Nephron (organoid): ENCODE measurements at regions not wholly inside any gene's neighbourhood (a gene's known extent, or its start where the extent isn't known, plus 50 kb on each side); places are given as distances from the start of the nearest gene placed in this dataset.
"Not testable (repeated sequence)": the region's sequence is repeated elsewhere in the genome, so short reads cannot be mapped to it uniquely, and the experiment has no call there.

Experiments used
- H3K27ac Mint-ChIP-seq, 3 experiments: 2 replicates each; pipeline ENCODE4 v1.8.0; 2020; ENCODE audit warnings: mixed read lengths in 3 of 3, mild to moderate bottlenecking in 2 of 3, moderate library complexity in 1 of 3
- H3K27me3 Mint-ChIP-seq: 2 replicates; pipeline ENCODE4 v1.8.0; 2021; ENCODE audit warnings: low read depth, mild to moderate bottlenecking, moderate library complexity, mixed read lengths
- H3K36me3 Mint-ChIP-seq: 2 replicates; pipeline ENCODE4 v1.8.0; 2020; ENCODE audit warnings: low read depth, mixed read lengths
- H3K4me1 Mint-ChIP-seq: 2 replicates; pipeline ENCODE4 v1.8.0; 2020; ENCODE audit warnings: mixed read lengths
- H3K4me3 Mint-ChIP-seq, 3 experiments: 2 replicates each; pipeline ENCODE4 v1.8.0; 2020; ENCODE audit warnings: mild to moderate bottlenecking in 3 of 3, mixed read lengths in 3 of 3, moderate library complexity in 2 of 3
- H3K9me3 Mint-ChIP-seq: 2 replicates; pipeline ENCODE4 v1.8.0; 2020; ENCODE audit warnings: mixed read lengths
- CTCF ChIP-seq, 3 experiments: fragments of 200-600 bp; sonication (generic); IDR thresholded peaks; one replicate each; pipeline ENCODE4 v1.5.0; 2021; ENCODE audit warnings: antibody characterized with exemption in 3 of 3; ENCODE audit not compliant: unreplicated experiment in 3 of 3

GRCh38 chr3:4207672-4208071 lies 95.5 kb upstream of the SETMAR start:
- Mint-ChIP-seq H3K27me3 (no peaks in the 10 kb centered on the region), H3K4me1 (no peaks in the 10 kb centered on the region), H3K9me3 (peaks cover 16% of the 10 kb centered on the region), H3K27ac (no peak overlapping the region), H3K36me3 (peaks cover 7% of the 10 kb centered on the region), H3K4me3 (no peak overlapping the region)
- no peak for TF ChIP-seq CTCF (IDR thresholded peaks at IDR 0.05; ENCODE audit: unreplicated experiment in 3 of 3)

- no peaks in the 10 kb centered on the region for H3K27me3 Mint-ChIP-seq
- no peaks in the 10 kb centered on the region for H3K4me1 Mint-ChIP-seq
- no peak for TF ChIP-seq CTCF (IDR thresholded peaks at IDR 0.05; ENCODE audit: unreplicated experiment in 3 of 3)
- no peak overlapping the region for H3K4me3 Mint-ChIP-seq
- H3K36me3 Mint-ChIP-seq, result peaks cover 7% of the 10 kb centered on the region
- peaks cover 25% of the 10 kb centered on the region for H3K9me3 Mint-ChIP-seq
- no peak overlapping the region for H3K27ac Mint-ChIP-seq
Observed at GRCh38 chr3:4208556-4208955, 94.6 kb upstream of the SETMAR start.

GRCh38 chr3:4211610-4212009 lies 91.6 kb upstream of the SETMAR start:
- Mint-ChIP-seq H3K4me1 (no peaks in the 10 kb centered on the region), H3K27me3 (no peaks in the 10 kb centered on the region), H3K4me3 (no peak overlapping the region), H3K27ac (no peak overlapping the region), H3K9me3 (peaks cover 45% of the 10 kb centered on the region), H3K36me3 (peaks cover 11% of the 10 kb centered on the region)
- no peak for TF ChIP-seq CTCF (IDR thresholded peaks at IDR 0.05; ENCODE audit: unreplicated experiment in 3 of 3)

DNA sequence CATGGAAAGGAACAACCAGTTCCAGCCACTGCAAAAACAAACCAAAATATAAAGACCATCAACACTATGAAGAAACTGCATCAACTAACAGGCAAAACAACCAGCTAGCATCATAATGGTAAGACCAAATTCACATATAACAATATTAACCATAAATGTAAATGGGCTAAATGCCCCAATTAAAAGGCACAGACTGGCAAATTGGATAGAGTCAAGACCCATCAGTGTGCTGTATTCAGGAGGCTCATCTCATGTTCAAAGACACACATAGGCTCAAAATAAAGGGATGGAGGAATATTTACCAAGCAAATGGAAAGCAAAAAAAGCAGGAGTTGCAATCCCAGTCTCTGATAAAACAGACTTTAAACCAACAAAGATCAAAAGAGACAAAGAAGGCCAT lies 89.7 kb upstream of the SETMAR start:
- not testable (repeated sequence) for H3K27ac Mint-ChIP-seq, H3K4me1 Mint-ChIP-seq, H3K4me3 Mint-ChIP-seq, H3K27me3 Mint-ChIP-seq
- Mint-ChIP-seq H3K36me3 (peaks cover 11% of the 10 kb centered on the region), H3K9me3 (peaks cover 46% of the 10 kb centered on the region)

DNA sequence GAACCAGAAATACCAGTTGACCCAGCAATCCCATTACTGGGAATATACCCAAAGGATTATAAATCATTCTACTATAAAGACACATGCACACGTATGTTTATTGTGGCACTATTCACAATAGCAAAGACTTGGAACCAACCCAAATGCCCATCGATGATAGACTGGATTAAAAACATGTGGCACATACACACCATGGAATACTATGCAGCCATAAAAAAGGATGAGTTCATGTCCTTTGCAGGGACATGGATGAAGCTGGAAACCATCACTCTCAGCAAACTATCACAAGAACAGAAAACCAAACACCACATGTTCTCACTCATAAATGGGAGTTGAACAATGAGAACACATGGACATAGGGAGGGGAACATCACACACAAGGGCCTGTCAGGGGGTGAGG lies 86.2 kb upstream of the SETMAR start:
- H3K27me3 Mint-ChIP-seq, H3K4me3 Mint-ChIP-seq, H3K27ac Mint-ChIP-seq: not testable (repeated sequence)
- peaks cover 26% of the 10 kb centered on the region for H3K4me1 Mint-ChIP-seq
- peaks cover 11% of the 10 kb centered on the region for H3K36me3 Mint-ChIP-seq
- peaks cover 40% of the 10 kb centered on the region for H3K9me3 Mint-ChIP-seq

DNA sequence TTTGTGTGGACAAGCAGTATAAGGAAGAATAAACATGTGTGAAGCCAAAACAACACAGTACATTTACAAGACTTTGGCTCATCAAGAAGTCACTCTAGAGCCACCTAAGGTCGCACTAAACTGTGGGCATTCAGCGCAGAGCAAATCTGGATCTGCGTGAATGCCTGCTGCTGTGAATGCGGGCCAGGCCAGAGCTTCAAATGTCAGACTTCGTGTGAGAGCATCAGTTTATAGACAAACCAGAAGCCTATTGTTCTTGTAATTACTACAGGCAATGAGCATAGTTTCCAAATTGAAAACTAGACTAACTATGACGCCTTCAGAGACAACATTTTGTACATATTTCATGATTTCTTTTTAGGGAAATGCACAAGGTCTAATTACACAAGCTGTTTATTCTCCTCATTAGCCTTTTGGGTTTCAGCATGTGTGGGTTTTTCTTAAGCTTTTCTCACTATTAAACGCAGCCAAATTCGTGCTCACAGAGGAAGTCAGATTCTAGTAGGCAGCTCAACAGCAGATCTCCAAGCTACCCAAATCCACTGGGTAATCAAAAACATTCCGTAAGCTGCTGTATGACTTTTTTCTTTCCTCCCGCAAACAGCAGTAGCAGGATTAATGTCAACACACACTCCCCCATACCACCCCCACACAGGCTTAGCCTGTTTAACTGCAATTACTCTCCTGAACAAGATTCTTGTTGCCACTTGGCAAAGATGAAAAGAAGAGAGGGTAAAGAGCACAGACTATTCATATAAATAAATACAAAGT lies 84.5 kb upstream of the SETMAR start:
- peaks cover 27% of the 10 kb centered on the region for H3K4me1 Mint-ChIP-seq
- H3K27me3 Mint-ChIP-seq, result peaks cover 4% of the 10 kb centered on the region
- peaks cover 24% of the 10 kb centered on the region for H3K9me3 Mint-ChIP-seq
- H3K4me3 Mint-ChIP-seq, result no peak overlapping the region
- H3K27ac Mint-ChIP-seq, result no peak overlapping the region
- no peak for TF ChIP-seq CTCF (IDR thresholded peaks at IDR 0.05; ENCODE audit: unreplicated experiment in 3 of 3)
- peaks cover 4% of the 10 kb centered on the region for H3K36me3 Mint-ChIP-seq

GRCh38 chr3:4219227-4219568 lies 84.0 kb upstream of the SETMAR start:
- peaks cover 2% of the 10 kb centered on the region for H3K36me3 Mint-ChIP-seq
- no peak for TF ChIP-seq CTCF (IDR thresholded peaks at IDR 0.05; ENCODE audit: unreplicated experiment in 3 of 3)
- H3K4me3 Mint-ChIP-seq, result no peak overlapping the region
- H3K4me1 Mint-ChIP-seq, result peaks cover 31% of the 10 kb centered on the region
- peaks cover 4% of the 10 kb centered on the region for H3K27me3 Mint-ChIP-seq
- H3K27ac Mint-ChIP-seq, result no peak overlapping the region
- peaks cover 18% of the 10 kb centered on the region for H3K9me3 Mint-ChIP-seq
